HG03139 (cell line): ENCODE measurements at regions not wholly inside any gene's neighbourhood (a gene's known extent, or its start where the extent isn't known, plus 50 kb on each side); places are given as distances from the start of the nearest gene placed in this dataset.

Experiments
- ATAC-seq: cut with Tn5 transposase; IDR thresholded peaks from one replicate; pipeline ENCODE4 v1.9.1; 2021; ENCODE audit not compliant: unreplicated experiment

GRCh38 chr9:71590362-71590761 lies 178.0 kb downstream of the CEMIP2 start:
- ATAC-seq: no peak

GRCh38 chr9:71589612-71590011 lies 178.7 kb downstream of the CEMIP2 start:
- ATAC-seq: no peak

- ATAC-seq: no peak
Observed at GRCh38 chr9:71587576-71588362, 180.5 kb downstream of the CEMIP2 start.

GRCh38 chr9:71583792-71584191 lies 184.5 kb downstream of the CEMIP2 start:
- ATAC-seq: no peak

GRCh38 chr9:71582347-71582746 lies 186.0 kb downstream of the CEMIP2 start:
- no peak for ATAC-seq

GRCh38 chr9:71581101-71581500 lies 187.2 kb downstream of the CEMIP2 start:
- no peak for ATAC-seq

- no peak for ATAC-seq
Observed at GRCh38 chr9:71571186-71571585, 197.1 kb downstream of the CEMIP2 start.

- ATAC-seq: no peak
Observed at GRCh38 chr9:71567890-71568289, 200.4 kb downstream of the CEMIP2 start.

- no peak for ATAC-seq
Observed at GRCh38 chr9:71562140-71562539, 206.2 kb downstream of the CEMIP2 start.

GRCh38 chr9:71557310-71557709 lies 211.0 kb downstream of the CEMIP2 start:
- ATAC-seq: no peak

- ATAC-seq: no peak
Observed at GRCh38 chr9:71552480-71552879, 215.8 kb downstream of the CEMIP2 start.

- ATAC-seq: peak; percentile 84
Observed at GRCh38 chr9:71549023-71549422, 219.3 kb downstream of the CEMIP2 start.

- no peak for ATAC-seq
Observed at GRCh38 chr9:71544464-71544863, 223.8 kb downstream of the CEMIP2 start.

- no peak for ATAC-seq
Observed at GRCh38 chr9:71541436-71541835, 226.9 kb downstream of the CEMIP2 start.

- ATAC-seq: no peak
Observed at GRCh38 chr9:71524996-71525580, 243.2 kb downstream of the CEMIP2 start.

GRCh38 chr9:71524516-71524915 lies 243.8 kb downstream of the CEMIP2 start:
- ATAC-seq: no peak

- ATAC-seq: no peak
Observed at GRCh38 chr9:71521132-71521531, 247.2 kb downstream of the CEMIP2 start.

- no peak for ATAC-seq
Observed at GRCh38 chr9:71519098-71519696, 249.1 kb downstream of the CEMIP2 start.

- no peak for ATAC-seq
Observed at GRCh38 chr9:71518045-71518827, 250.1 kb downstream of the CEMIP2 start.

- ATAC-seq: no peak
Observed at GRCh38 chr9:71515626-71516025, 252.7 kb downstream of the CEMIP2 start.

- no peak for ATAC-seq
Observed at GRCh38 chr9:71515107-71515506, 253.2 kb downstream of the CEMIP2 start.
